Liver (tissue), 8 donors: ENCODE measurements at regions not wholly inside any gene's neighbourhood (a gene's known extent, or its start where the extent isn't known, plus 50 kb on each side); places are given as distances from the start of the nearest gene placed in this dataset.

Experiments
- DNase-seq: peaks from one replicate; pipeline ENCODE4 v3.0.0-alpha.2; 2017; ENCODE audit warnings: low spot score
- H3K27ac ChIP-seq, 2 donors: one replicate each; pipeline ENCODE4 v1.7.0; 2013; ENCODE audit warnings: inconsistent platforms in 2 of 2, low read length in 2 of 2, control low read depth in 1 of 2, low read depth in 1 of 2, mild to moderate bottlenecking in 1 of 2
- H3K27me3 ChIP-seq, 4 donors: one replicate each; pipeline versions ENCODE4 v1.6.1 to v1.7.0; 2013; ENCODE audit warnings: low read length in 3 of 4, inconsistent platforms in 1 of 4, mild to moderate bottlenecking in 1 of 4, moderate library complexity in 1 of 4; ENCODE audit not compliant: control insufficient read depth in 4 of 4, insufficient read depth in 4 of 4
- H3K36me3 ChIP-seq, 4 donors: one replicate each; pipeline versions ENCODE4 v1.6.1 to v1.7.0; 2013; ENCODE audit warnings: low read length in 3 of 4, mild to moderate bottlenecking in 3 of 4, low read depth in 1 of 4, moderate library complexity in 1 of 4; ENCODE audit not compliant: control insufficient read depth in 4 of 4, insufficient read depth in 3 of 4
- H3K4me1 ChIP-seq, 4 donors: one replicate each; pipeline versions ENCODE4 v1.6.1 to v1.7.0; 2013; ENCODE audit warnings: low read length in 3 of 4, mild to moderate bottlenecking in 3 of 4, moderate library complexity in 1 of 4; ENCODE audit not compliant: control insufficient read depth in 4 of 4, insufficient read depth in 4 of 4
- H3K4me3 ChIP-seq, 3 donors: one replicate each; pipeline versions ENCODE4 v1.6.1 to v1.7.0; 2013; ENCODE audit warnings: low read length in 3 of 3, control low read depth in 1 of 3, low read depth in 1 of 3, mild to moderate bottlenecking in 1 of 3
- H3K9ac ChIP-seq, 2 donors: one replicate each; pipeline ENCODE4 v1.7.0; 2013; ENCODE audit warnings: low read length in 2 of 2, mild to moderate bottlenecking in 2 of 2, moderate library complexity in 2 of 2, control low read depth in 1 of 2, low read depth in 1 of 2
- H3K9me3 ChIP-seq, 4 donors: one replicate each; pipeline versions ENCODE4 v1.6.1 to v1.7.0; 2013; ENCODE audit warnings: low read length in 3 of 4; ENCODE audit not compliant: control insufficient read depth in 4 of 4
- ATF3 ChIP-seq: IDR thresholded peaks from 2 replicates; pipeline ENCODE4 v1.6.1; 2016; ENCODE audit warnings: antibody characterized with exemption
- CTCF ChIP-seq: fragments of 150-350 bp; IDR thresholded peaks from 2 replicates; pipeline ENCODE4 v1.5.1; 2017; ENCODE audit warnings: improper control_type of control experiment, low read depth, low read length; ENCODE audit not compliant: missing input control
- EGR1 ChIP-seq, 2 donors: IDR thresholded peaks; 2 replicates each; pipeline ENCODE4 v1.6.1; 2016 to 2018; ENCODE audit warnings: antibody characterized with exemption in 2 of 2, low read depth in 2 of 2
- FOXA1 ChIP-seq: IDR thresholded peaks from 2 replicates; pipeline ENCODE4 v1.6.1; 2016; ENCODE audit warnings: antibody characterized with exemption
- FOXA2 ChIP-seq: IDR thresholded peaks from 2 replicates; pipeline ENCODE4 v1.6.1; 2016; ENCODE audit warnings: antibody characterized with exemption
- GABPA ChIP-seq, 2 donors: IDR thresholded peaks in 1 of 2; conservative IDR thresholded peaks in 1 of 2; 2 replicates each; pipeline ENCODE4 v1.6.1; 2016; ENCODE audit warnings: antibody characterized with exemption in 2 of 2, mild to moderate bottlenecking in 1 of 2, moderate library complexity in 1 of 2
- HNF4A ChIP-seq, 2 donors: conservative IDR thresholded peaks; 2 replicates each; pipeline ENCODE4 v1.6.1; 2016; ENCODE audit warnings: antibody characterized with exemption in 2 of 2, mild to moderate bottlenecking in 2 of 2
- HNF4G ChIP-seq: IDR thresholded peaks from 2 replicates; pipeline ENCODE4 v1.6.1; 2016; ENCODE audit warnings: antibody characterized with exemption
- MAX ChIP-seq: IDR thresholded peaks from 2 replicates; pipeline ENCODE4 v1.6.1; 2016; ENCODE audit warnings: antibody characterized with exemption
- NR2F2 ChIP-seq: IDR thresholded peaks from 2 replicates; pipeline ENCODE4 v1.6.1; 2016; ENCODE audit warnings: antibody characterized with exemption
- RXRA ChIP-seq, 2 donors: IDR thresholded peaks; 2 replicates each; pipeline ENCODE4 v1.6.1; 2017 to 2018; ENCODE audit warnings: antibody characterized with exemption in 2 of 2, mild to moderate bottlenecking in 1 of 2
- TAF1 ChIP-seq: conservative IDR thresholded peaks from 2 replicates; pipeline ENCODE4 v1.6.1; 2016; ENCODE audit warnings: antibody characterized with exemption, mild to moderate bottlenecking
- YY1 ChIP-seq: IDR thresholded peaks from 2 replicates; pipeline ENCODE4 v1.6.1; 2016; ENCODE audit warnings: antibody characterized with exemption, mild to moderate bottlenecking
- whole genome bisulfite sequencing: extraction: QIAGEN DNeasy Blood & Tissue Kit; methylation state at CpG from one replicate; pipeline ENCODE4 v1.1.7; 2013; 5-methylcytosine and 5-hydroxymethylcytosine counted together
- TF ChIP-seq, protein P1 (sequence below): IDR thresholded peaks from 2 replicates; pipeline ENCODE4 v1.6.1; 2016; ENCODE audit warnings: antibody characterized with exemption, mild to moderate bottlenecking
- TF ChIP-seq, protein P2 (sequence below): IDR thresholded peaks from 2 replicates; pipeline ENCODE4 v1.6.1; 2016; ENCODE audit warnings: antibody characterized with exemption
- donor health status: healthy.
- donor health status: healthy.
- donor health status: healthy.
- donor health status: healthy.
- donor health status: healthy.

GRCh38 chr9:135355521-135356011 lies 124.0 kb upstream of the PPP1R26 start:
- H3K9ac ChIP-seq: no peak overlapping the region
- H3K27ac ChIP-seq: no peak overlapping the region
- no peak overlapping the region for H3K4me3 ChIP-seq
- WGBS: 80% methylated on average over 19 of the region's 19 CpGs
- TF ChIP-seq CTCF (no peak), ATF3 (no peak), RXRA (IDR thresholded peaks at IDR 0.05) (no peak), FOXA2 (no peak), FOXA1 (no peak), TAF1 (no peak), GABPA (IDR thresholded peaks at IDR 0.05 in 1 of 2, conservative IDR thresholded peaks at IDR 0.05 in 1 of 2) (no peak), HNF4G (no peak), HNF4A (conservative IDR thresholded peaks at IDR 0.05) (no peak), YY1 (no peak), EGR1 (IDR thresholded peaks at IDR 0.05; ENCODE audit: low read depth in 2 of 2) (no peak), NR2F2 (no peak), MAX (no peak)
- TF ChIP-seq, protein P1, sequence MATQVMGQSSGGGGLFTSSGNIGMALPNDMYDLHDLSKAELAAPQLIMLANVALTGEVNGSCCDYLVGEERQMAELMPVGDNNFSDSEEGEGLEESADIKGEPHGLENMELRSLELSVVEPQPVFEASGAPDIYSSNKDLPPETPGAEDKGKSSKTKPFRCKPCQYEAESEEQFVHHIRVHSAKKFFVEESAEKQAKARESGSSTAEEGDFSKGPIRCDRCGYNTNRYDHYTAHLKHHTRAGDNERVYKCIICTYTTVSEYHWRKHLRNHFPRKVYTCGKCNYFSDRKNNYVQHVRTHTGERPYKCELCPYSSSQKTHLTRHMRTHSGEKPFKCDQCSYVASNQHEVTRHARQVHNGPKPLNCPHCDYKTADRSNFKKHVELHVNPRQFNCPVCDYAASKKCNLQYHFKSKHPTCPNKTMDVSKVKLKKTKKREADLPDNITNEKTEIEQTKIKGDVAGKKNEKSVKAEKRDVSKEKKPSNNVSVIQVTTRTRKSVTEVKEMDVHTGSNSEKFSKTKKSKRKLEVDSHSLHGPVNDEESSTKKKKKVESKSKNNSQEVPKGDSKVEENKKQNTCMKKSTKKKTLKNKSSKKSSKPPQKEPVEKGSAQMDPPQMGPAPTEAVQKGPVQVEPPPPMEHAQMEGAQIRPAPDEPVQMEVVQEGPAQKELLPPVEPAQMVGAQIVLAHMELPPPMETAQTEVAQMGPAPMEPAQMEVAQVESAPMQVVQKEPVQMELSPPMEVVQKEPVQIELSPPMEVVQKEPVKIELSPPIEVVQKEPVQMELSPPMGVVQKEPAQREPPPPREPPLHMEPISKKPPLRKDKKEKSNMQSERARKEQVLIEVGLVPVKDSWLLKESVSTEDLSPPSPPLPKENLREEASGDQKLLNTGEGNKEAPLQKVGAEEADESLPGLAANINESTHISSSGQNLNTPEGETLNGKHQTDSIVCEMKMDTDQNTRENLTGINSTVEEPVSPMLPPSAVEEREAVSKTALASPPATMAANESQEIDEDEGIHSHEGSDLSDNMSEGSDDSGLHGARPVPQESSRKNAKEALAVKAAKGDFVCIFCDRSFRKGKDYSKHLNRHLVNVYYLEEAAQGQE: no peak
- TF ChIP-seq, protein P2, sequence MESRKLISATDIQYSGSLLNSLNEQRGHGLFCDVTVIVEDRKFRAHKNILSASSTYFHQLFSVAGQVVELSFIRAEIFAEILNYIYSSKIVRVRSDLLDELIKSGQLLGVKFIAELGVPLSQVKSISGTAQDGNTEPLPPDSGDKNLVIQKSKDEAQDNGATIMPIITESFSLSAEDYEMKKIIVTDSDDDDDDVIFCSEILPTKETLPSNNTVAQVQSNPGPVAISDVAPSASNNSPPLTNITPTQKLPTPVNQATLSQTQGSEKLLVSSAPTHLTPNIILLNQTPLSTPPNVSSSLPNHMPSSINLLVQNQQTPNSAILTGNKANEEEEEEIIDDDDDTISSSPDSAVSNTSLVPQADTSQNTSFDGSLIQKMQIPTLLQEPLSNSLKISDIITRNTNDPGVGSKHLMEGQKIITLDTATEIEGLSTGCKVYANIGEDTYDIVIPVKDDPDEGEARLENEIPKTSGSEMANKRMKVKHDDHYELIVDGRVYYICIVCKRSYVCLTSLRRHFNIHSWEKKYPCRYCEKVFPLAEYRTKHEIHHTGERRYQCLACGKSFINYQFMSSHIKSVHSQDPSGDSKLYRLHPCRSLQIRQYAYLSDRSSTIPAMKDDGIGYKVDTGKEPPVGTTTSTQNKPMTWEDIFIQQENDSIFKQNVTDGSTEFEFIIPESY: no peak
- DNase-seq: no peak
- H3K27me3 ChIP-seq: no peaks in the 10 kb centered on the region
- H3K36me3 ChIP-seq: no peaks in the 10 kb centered on the region
- H3K9me3 ChIP-seq: no peaks in the 10 kb centered on the region
- no peaks in the 10 kb centered on the region for H3K4me1 ChIP-seq

DNA sequence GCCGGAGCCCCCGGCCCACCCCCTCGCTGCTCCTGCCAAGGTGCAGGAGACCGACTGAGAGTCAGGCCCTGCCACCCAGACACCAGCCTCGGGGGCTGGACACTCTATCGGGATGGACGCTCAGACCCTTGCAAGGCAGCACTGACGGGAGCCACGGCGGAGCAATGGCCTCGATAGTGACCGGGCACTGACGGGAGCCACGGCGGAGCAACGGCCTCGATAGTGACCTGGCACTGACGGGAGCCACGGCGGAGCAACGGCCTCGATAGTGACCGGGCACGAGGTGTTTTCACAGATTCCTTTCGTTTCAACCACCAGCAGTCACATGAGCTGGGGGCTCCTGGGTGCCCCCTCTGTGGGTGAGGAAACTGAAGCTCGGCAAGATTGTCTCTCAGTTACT lies 123.6 kb upstream of the PPP1R26 start:
- Histone ChIP-seq H3K9me3 (no peaks in the 10 kb centered on the region), H3K27ac (no peak overlapping the region), H3K36me3 (no peaks in the 10 kb centered on the region), H3K27me3 (no peaks in the 10 kb centered on the region), H3K4me3 (no peak overlapping the region), H3K4me1 (no peaks in the 10 kb centered on the region), H3K9ac (no peak overlapping the region)
- no peak for DNase-seq
- TF ChIP-seq CTCF (no peak), NR2F2 (no peak), EGR1 (IDR thresholded peaks at IDR 0.05; ENCODE audit: low read depth in 2 of 2) (no peak), RXRA (IDR thresholded peaks at IDR 0.05) (no peak)
- WGBS: 89% methylated on average over 26 of the region's 26 CpGs
